ENCODE measurements at regions not wholly inside any gene's neighbourhood (a gene's known extent, or its start where the extent isn't known, plus 50 kb on each side); places are given as distances from the start of the nearest gene placed in this dataset.

- TF ChIP-seq POLR2A (IDR thresholded peaks at IDR 0.05): no peak
- TF ChIP-seq, protein P1, sequence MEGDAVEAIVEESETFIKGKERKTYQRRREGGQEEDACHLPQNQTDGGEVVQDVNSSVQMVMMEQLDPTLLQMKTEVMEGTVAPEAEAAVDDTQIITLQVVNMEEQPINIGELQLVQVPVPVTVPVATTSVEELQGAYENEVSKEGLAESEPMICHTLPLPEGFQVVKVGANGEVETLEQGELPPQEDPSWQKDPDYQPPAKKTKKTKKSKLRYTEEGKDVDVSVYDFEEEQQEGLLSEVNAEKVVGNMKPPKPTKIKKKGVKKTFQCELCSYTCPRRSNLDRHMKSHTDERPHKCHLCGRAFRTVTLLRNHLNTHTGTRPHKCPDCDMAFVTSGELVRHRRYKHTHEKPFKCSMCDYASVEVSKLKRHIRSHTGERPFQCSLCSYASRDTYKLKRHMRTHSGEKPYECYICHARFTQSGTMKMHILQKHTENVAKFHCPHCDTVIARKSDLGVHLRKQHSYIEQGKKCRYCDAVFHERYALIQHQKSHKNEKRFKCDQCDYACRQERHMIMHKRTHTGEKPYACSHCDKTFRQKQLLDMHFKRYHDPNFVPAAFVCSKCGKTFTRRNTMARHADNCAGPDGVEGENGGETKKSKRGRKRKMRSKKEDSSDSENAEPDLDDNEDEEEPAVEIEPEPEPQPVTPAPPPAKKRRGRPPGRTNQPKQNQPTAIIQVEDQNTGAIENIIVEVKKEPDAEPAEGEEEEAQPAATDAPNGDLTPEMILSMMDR (IDR thresholded peaks at IDR 0.05): no peak
Measured at GRCh38 chr5:53309653-53310052, 170.8 kb upstream of the FST start.
